ENCODE measurements at regions not wholly inside any gene's neighbourhood (a gene's known extent, or its start where the extent isn't known, plus 50 kb on each side); places are given as distances from the start of the nearest gene placed in this dataset.

DNA sequence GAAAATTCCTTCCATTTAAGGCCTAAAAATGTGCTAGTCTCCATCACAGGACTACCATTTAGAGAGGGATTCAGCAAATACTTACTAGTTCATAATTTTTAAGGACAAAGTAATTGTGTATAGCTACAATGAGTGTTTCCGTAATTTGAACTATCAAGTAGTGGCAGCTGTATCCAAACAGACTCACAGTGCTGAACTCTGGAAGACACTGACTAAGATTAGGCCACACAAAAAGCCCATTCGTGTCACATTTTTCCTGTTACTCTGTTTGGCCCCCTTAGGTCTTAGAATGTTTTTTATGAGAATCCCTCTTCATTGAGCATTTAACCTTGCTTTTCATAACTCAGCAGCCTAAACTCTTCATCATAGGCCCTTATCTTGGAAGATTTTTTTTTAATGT lies 731.2 kb upstream of the PCDH9 start:
- TF ChIP-seq, protein P1, sequence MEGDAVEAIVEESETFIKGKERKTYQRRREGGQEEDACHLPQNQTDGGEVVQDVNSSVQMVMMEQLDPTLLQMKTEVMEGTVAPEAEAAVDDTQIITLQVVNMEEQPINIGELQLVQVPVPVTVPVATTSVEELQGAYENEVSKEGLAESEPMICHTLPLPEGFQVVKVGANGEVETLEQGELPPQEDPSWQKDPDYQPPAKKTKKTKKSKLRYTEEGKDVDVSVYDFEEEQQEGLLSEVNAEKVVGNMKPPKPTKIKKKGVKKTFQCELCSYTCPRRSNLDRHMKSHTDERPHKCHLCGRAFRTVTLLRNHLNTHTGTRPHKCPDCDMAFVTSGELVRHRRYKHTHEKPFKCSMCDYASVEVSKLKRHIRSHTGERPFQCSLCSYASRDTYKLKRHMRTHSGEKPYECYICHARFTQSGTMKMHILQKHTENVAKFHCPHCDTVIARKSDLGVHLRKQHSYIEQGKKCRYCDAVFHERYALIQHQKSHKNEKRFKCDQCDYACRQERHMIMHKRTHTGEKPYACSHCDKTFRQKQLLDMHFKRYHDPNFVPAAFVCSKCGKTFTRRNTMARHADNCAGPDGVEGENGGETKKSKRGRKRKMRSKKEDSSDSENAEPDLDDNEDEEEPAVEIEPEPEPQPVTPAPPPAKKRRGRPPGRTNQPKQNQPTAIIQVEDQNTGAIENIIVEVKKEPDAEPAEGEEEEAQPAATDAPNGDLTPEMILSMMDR (IDR thresholded peaks at IDR 0.05), result no peak
- TF ChIP-seq POLR2A (IDR thresholded peaks at IDR 0.05), result no peak

All from heart left ventricle (tissue), 13 donors.